Cardiac muscle cell (in vitro differentiated cells and primary cell): ENCODE measurements at regions not wholly inside any gene's neighbourhood (a gene's known extent, or its start where the extent isn't known, plus 50 kb on each side); places are given as distances from the start of the nearest gene placed in this dataset.

Experiments
- DNase-seq, 2 donors: peaks; one replicate each; pipeline versions ENCODE4 v3.0.0 to v3.0.0-alpha.2; 2010 to 2017; ENCODE audit warnings: low read depth in 1 of 2, low spot score in 1 of 2
- H3K27ac ChIP-seq: fragments of 200-600 bp; sonication (generic); 2 replicates; pipeline ENCODE4 v1.5.1; 2016
- H3K27me3 ChIP-seq: fragments of 200-600 bp; sonication (generic); 2 replicates; pipeline ENCODE4 v1.6.0; 2016; ENCODE audit warnings: control low read depth
- H3K36me3 ChIP-seq: fragments of 200-600 bp; sonication (generic); 2 replicates; pipeline ENCODE4 v1.5.1; 2016; ENCODE audit warnings: control low read depth
- H3K4me1 ChIP-seq: fragments of 200-600 bp; sonication (generic); 2 replicates; pipeline ENCODE4 v1.8.1; 2017; ENCODE audit warnings: low read depth, mild to moderate bottlenecking, mixed run types
- H3K4me3 ChIP-seq: fragments of 200-600 bp; sonication (generic); 2 replicates; pipeline ENCODE4 v1.5.1; 2016; ENCODE audit warnings: mild to moderate bottlenecking
- H3K9me3 ChIP-seq: fragments of 200-600 bp; sonication (generic); 2 replicates; pipeline ENCODE4 v1.5.1; 2017; ENCODE audit warnings: low read depth, mild to moderate bottlenecking, control low read depth
- TF ChIP-seq, protein P1 (sequence below): IDR thresholded peaks from 2 replicates; pipeline ENCODE4 v1.5.1; 2012; ENCODE audit warnings: low read depth, mild to moderate bottlenecking, low read length

DNA sequence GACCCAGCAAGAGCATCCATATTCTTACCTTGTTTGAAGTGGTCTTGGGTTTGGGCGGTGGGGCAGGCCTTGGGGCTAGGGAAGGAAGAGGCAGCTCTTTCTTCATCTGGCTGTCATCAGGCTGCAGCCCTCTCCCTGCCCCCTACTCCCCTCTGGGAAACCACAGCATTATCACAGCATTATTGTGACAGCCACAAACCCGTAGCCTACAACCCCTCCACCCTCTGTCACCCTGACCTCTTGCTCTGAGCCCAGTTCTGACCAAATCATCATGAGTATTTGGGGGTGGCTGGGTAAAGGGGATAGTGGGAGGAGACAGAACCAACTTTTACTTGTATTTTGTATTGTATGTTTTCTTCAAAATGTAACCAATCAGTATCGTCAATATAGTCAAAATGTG is 94.3 kb upstream of the ARRDC3 start:
- no peak overlapping the region for H3K27ac ChIP-seq

DNA sequence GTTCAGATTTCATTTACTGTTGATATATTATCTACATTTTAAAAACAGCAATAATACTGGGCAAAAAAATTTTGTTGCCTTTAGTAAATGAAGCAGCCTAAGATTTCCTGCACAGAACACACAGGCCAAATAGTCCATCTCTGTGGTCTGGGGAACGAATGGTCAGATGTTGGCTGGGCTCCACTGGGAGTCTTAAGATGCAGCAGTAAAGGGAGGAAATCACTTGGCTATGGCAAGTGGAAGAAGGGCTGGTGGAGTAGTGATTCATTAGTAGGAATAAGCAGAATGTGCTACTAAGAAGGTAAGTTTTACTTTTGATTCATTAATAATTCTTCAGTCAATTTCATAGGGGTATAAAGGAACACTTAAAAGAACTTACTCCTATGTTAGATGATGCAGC is 91.1 kb upstream of the ARRDC3 start:
- Histone ChIP-seq H3K27me3 (no peaks in the 10 kb centered on the region), H3K9me3 (no peaks in the 10 kb centered on the region), H3K4me3 (no peak overlapping the region), H3K4me1 (no peaks in the 10 kb centered on the region), H3K36me3 (no peaks in the 10 kb centered on the region), H3K27ac (no peak overlapping the region)
- TF ChIP-seq, protein P1, sequence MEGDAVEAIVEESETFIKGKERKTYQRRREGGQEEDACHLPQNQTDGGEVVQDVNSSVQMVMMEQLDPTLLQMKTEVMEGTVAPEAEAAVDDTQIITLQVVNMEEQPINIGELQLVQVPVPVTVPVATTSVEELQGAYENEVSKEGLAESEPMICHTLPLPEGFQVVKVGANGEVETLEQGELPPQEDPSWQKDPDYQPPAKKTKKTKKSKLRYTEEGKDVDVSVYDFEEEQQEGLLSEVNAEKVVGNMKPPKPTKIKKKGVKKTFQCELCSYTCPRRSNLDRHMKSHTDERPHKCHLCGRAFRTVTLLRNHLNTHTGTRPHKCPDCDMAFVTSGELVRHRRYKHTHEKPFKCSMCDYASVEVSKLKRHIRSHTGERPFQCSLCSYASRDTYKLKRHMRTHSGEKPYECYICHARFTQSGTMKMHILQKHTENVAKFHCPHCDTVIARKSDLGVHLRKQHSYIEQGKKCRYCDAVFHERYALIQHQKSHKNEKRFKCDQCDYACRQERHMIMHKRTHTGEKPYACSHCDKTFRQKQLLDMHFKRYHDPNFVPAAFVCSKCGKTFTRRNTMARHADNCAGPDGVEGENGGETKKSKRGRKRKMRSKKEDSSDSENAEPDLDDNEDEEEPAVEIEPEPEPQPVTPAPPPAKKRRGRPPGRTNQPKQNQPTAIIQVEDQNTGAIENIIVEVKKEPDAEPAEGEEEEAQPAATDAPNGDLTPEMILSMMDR, result no peak
- no peak for DNase-seq

More for the DNA sequence above, 94.3 kb upstream of the ARRDC3 start:
- H3K36me3 ChIP-seq, result no peaks in the 10 kb centered on the region
- no peaks in the 10 kb centered on the region for H3K4me1 ChIP-seq
- TF ChIP-seq, protein P1, result no peak
- H3K27me3 ChIP-seq, result no peaks in the 10 kb centered on the region
- no peak for DNase-seq
- H3K9me3 ChIP-seq, result no peaks in the 10 kb centered on the region
- no peak overlapping the region for H3K4me3 ChIP-seq

DNA sequence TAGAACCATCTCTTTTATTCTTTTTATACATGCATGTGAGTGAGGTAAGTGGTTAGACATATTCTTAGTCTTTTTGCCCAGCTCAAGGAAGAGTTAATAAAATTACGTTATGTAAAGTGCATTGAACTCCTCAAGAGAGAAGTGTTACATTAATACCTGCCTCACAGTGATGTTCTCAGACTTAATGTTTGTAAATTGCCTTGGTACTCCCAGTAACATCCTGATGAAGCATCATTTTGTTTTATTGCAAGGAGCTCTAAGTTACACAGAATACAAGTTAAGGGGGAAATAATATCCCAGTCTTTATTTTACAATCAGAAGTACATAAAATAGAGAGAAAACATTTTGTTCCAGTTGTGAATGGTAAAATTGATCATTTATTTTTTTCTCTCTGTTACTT is 89.5 kb upstream of the ARRDC3 start:
- H3K27ac ChIP-seq, result no peak overlapping the region
- DNase-seq, result no peak
- no peak overlapping the region for H3K4me3 ChIP-seq
- H3K4me1 ChIP-seq, result no peaks in the 10 kb centered on the region
- no peaks in the 10 kb centered on the region for H3K36me3 ChIP-seq
- H3K27me3 ChIP-seq, result no peaks in the 10 kb centered on the region
- TF ChIP-seq, protein P1, result no peak
- H3K9me3 ChIP-seq, result no peaks in the 10 kb centered on the region

DNA sequence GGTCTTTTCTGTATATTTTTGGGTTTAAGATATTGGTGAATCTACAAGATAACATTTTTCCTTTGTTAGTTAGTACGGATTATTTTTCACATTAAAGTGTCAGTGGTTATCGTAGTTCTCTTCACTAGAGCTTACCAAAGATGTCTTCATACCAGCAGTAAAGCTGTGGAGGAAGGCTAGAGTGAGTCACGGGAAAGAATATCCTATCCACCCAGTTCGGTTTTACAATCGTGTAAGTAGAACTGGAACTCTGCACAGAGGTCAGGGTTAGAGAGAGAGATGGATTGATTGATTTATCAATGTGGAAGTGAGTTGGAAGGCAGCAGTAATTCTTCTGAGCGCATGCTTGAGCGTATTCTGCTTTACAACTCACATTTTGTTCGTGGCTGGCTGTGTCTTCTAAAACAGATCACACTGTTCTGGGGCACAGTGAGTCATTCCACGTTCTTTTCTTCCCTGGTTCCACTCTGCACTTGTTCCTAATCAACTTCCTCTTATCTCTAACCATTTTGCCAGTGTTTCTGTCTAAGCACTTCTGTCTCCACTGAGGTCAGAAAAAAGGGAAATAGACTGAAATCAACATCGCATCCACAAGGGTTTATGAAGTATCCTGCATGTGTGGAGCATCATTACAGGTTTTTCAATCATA is 86.5 kb upstream of the ARRDC3 start:
- Histone ChIP-seq H3K27ac (no peak overlapping the region), H3K27me3 (no peaks in the 10 kb centered on the region), H3K36me3 (no peaks in the 10 kb centered on the region), H3K9me3 (no peaks in the 10 kb centered on the region), H3K4me1 (no peaks in the 10 kb centered on the region), H3K4me3 (no peak overlapping the region)
- TF ChIP-seq, protein P1, result no peak
- DNase-seq, result no peak

DNA sequence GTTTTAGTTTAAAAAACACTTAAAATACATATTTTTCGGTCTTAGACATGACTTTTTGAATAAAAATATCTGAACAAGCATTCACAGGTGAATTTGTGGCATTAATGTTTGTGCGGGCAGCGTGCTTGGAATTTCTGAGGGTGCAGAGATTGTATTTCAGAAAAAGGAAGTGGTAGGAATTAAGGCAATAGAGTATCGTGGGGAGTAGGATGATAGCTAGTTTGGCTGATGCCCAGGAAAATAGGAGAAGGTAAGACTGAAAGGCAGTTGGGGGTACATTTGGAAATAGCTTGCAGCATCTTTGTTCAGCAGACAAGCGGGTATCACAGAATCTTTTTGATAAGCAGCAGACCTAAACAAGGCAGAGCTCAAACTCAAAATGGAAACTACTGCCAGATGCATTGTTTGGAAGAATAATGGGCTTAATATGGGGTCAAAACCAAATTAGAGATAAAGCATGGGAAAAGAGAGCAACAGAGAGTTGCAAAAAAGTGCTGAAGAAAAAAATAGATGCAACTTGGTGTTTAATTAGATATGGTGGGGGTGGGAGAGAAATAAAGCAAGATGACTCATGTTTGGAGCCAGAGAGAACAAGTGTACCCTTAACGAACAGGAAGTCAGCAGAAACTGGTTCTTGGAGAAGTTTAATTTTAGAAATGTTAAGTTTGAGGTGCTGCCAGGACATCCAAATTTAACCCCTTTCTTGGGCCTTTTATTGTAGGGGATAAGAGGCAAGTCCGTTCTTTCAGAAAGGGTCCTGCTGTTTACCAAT is 85.7 kb upstream of the ARRDC3 start:
- H3K27me3 ChIP-seq, result no peaks in the 10 kb centered on the region
- TF ChIP-seq, protein P1, result no peak
- no peak overlapping the region for H3K27ac ChIP-seq
- H3K36me3 ChIP-seq, result no peaks in the 10 kb centered on the region
- no peaks in the 10 kb centered on the region for H3K4me1 ChIP-seq
- no peak for DNase-seq
- no peak overlapping the region for H3K4me3 ChIP-seq
- no peaks in the 10 kb centered on the region for H3K9me3 ChIP-seq
